IMR-90 (cell line): ENCODE measurements at regions not wholly inside any gene's neighbourhood (a gene's known extent, or its start where the extent isn't known, plus 50 kb on each side); places are given as distances from the start of the nearest gene placed in this dataset.
"Not testable (repeated sequence)": the region's sequence is repeated elsewhere in the genome, so short reads cannot be mapped to it uniquely, and the experiment has no call there.

Experiments used
- ATAC-seq: fragments of 200-7000 bp; cut with Tn5 transposase; 2 replicates; pipeline ENCODE4 v1.9.1; 2020; ENCODE audit warnings: low read depth, mild to moderate bottlenecking, moderate library complexity
- BruUV-seq: library from RNA; stranded (reverse); fragments of 400-500 nt; replicated peaks from 2 replicates; lab custom pipeline; 2021; lab: Mats Ljungman, UMichigan
- CTCF ChIA-PET: fragments of 300-600 bp; formaldehyde crosslinking; extraction: SDS; loops from one replicate; lab custom pipeline; 2021; ENCODE audit warnings: antibody characterized with exemption; lab: Yijun Ruan, JAX
- POLR2A ChIA-PET: fragments of 300-600 bp; sonication (Branson Sonifier 250); formaldehyde crosslinking; loops from one replicate; lab custom pipeline; 2022; ENCODE audit warnings: antibody characterized with exemption; ENCODE audit not compliant: unreplicated experiment; lab: Charles Lee
- DNase-seq: peaks from one replicate; pipeline ENCODE4 v3.0.0; 2013
- H2AFZ ChIP-seq: replicated peaks from 2 replicates; pipeline ENCODE3; 2013; ENCODE audit warnings: low read length, mild to moderate bottlenecking; ENCODE audit not compliant: poor library complexity
- H2AK5ac ChIP-seq: 2 replicates; pipeline ENCODE4 v1.6.1; 2013; ENCODE audit warnings: low read depth, low read length, inconsistent platforms
- H2AK9ac ChIP-seq: replicated peaks from 2 replicates; pipeline ENCODE3; 2013; ENCODE audit warnings: mild to moderate bottlenecking, low read depth, low read length, moderate library complexity; ENCODE audit not compliant: poor library complexity
- H2BK120ac ChIP-seq: 2 replicates; pipeline ENCODE4 v1.6.1; 2013; ENCODE audit warnings: low read depth, low read length, inconsistent platforms
- H2BK15ac ChIP-seq: 3 replicates; pipeline ENCODE4 v1.6.1; 2013; ENCODE audit warnings: low read depth, low read length, inconsistent platforms
- H2BK20ac ChIP-seq: 2 replicates; pipeline ENCODE4 v1.6.1; 2013; ENCODE audit warnings: low read depth, mild to moderate bottlenecking, inconsistent platforms, low read length, moderate library complexity
- H2BK5ac ChIP-seq: 2 replicates; pipeline ENCODE4 v1.6.1; 2013; ENCODE audit warnings: mild to moderate bottlenecking, low read depth, low read length, inconsistent platforms; ENCODE audit not compliant: poor library complexity, severe bottlenecking
- H3K14ac ChIP-seq: replicated peaks from 2 replicates; pipeline ENCODE4 v1.6.1; 2013; ENCODE audit warnings: low read depth, low read length, inconsistent platforms
- H3K18ac ChIP-seq: 2 replicates; pipeline ENCODE4 v1.6.1; 2013; ENCODE audit warnings: low read depth, low read length, control low read depth
- H3K23ac ChIP-seq: 2 replicates; pipeline ENCODE4 v1.6.1; 2013; ENCODE audit warnings: low read depth, low read length, inconsistent platforms
- H3K27ac ChIP-seq: 2 replicates; pipeline ENCODE4 v1.5.1; 2013; ENCODE audit warnings: mild to moderate bottlenecking, control low read depth, low read length; ENCODE audit not compliant: insufficient read depth
- H3K27me3 ChIP-seq: 2 replicates; pipeline ENCODE4 v1.6.1; 2013; ENCODE audit warnings: low read length; ENCODE audit not compliant: control insufficient read depth, insufficient read depth
- H3K36me3 ChIP-seq: 2 replicates; pipeline ENCODE4 v1.6.1; 2013; ENCODE audit warnings: low read length, mixed read lengths; ENCODE audit not compliant: control insufficient read depth, insufficient read depth
- H3K4ac ChIP-seq: 2 replicates; pipeline ENCODE4 v1.6.1; 2013; ENCODE audit warnings: low read depth, low read length, inconsistent platforms
- H3K4me1 ChIP-seq: 2 replicates; pipeline ENCODE4 v1.6.1; 2013; ENCODE audit warnings: low read length, mixed read lengths; ENCODE audit not compliant: control insufficient read depth, insufficient read depth
- H3K4me2 ChIP-seq: 2 replicates; pipeline ENCODE4 v1.6.1; 2013; ENCODE audit warnings: low read depth, mild to moderate bottlenecking, control low read depth, low read length, moderate library complexity
- H3K4me3 ChIP-seq: 2 replicates; pipeline ENCODE4 v1.5.1; 2013; ENCODE audit warnings: low read depth, mild to moderate bottlenecking, control low read depth, low read length, moderate library complexity; ENCODE audit not compliant: insufficient read depth
- H3K56ac ChIP-seq: 2 replicates; pipeline ENCODE4 v1.6.1; 2013; ENCODE audit warnings: low read length, inconsistent platforms; ENCODE audit not compliant: insufficient read depth; ENCODE audit errors: extremely low read depth
- H3K79me1 ChIP-seq, 2 experiments: 2 replicates each; pipeline ENCODE4 v1.6.1; 2013; ENCODE audit warnings: low read length in 2 of 2, inconsistent platforms in 1 of 2, low read depth in 1 of 2
- H3K9ac ChIP-seq: 2 replicates; pipeline ENCODE4 v1.6.1; 2013; ENCODE audit warnings: low read depth, low read length, control low read depth
- H3K9me1 ChIP-seq: 2 replicates; pipeline ENCODE4 v1.6.1; 2013; ENCODE audit warnings: low read length, inconsistent platforms; ENCODE audit not compliant: insufficient read depth
- H3K9me3 ChIP-seq: 2 replicates; pipeline ENCODE4 v1.6.1; 2013; ENCODE audit warnings: low read length; ENCODE audit not compliant: control insufficient read depth, insufficient read depth
- H4K20me1 ChIP-seq: 2 replicates; pipeline ENCODE4 v1.6.1; 2013; ENCODE audit warnings: low read length, inconsistent platforms; ENCODE audit not compliant: insufficient read depth
- H4K5ac ChIP-seq: 2 replicates; pipeline ENCODE4 v1.6.1; 2013; ENCODE audit warnings: mild to moderate bottlenecking, low read depth, low read length, control low read depth
- H4K8ac ChIP-seq, 2 experiments: 2 replicates each; pipeline ENCODE4 v1.6.1; 2013; ENCODE audit warnings: low read depth in 2 of 2, low read length in 2 of 2, control low read depth in 1 of 2, inconsistent platforms in 1 of 2
- H4K91ac ChIP-seq: 2 replicates; pipeline ENCODE4 v1.6.1; 2013; ENCODE audit warnings: low read depth, low read length, inconsistent platforms; ENCODE audit not compliant: insufficient read depth
- MAFK ChIP-seq: IDR thresholded peaks from 2 replicates; pipeline ENCODE4 v1.6.1; 2012; ENCODE audit warnings: low read depth, low read length, improper control_type of control experiment
- WGBS, 2 experiments: methylation state at CpG; one replicate each; pipeline versions ENCODE4 v1.1.5 to v1.1.7; 2013; ENCODE audit warnings: missing lambda C conversion rate in 2 of 2; ENCODE audit not compliant: insufficient read length in 1 of 2; ENCODE audit errors: extremely low coverage in 2 of 2; 5-methylcytosine and 5-hydroxymethylcytosine counted together
- dilution Hi-C: fragments of 300-500 bp; cut with HindIII; formaldehyde crosslinking; loops from one replicate; pipeline ENCODE4 v1.14.3; 2018; ENCODE audit warnings: low sequenced_read_pairs; ENCODE audit not compliant: unreplicated experiment
- in situ Hi-C: fragments of 300-500 bp; cut with MboI; formaldehyde crosslinking; loops from 3 replicates; pipeline ENCODE4 v1.14.3; 2019; ENCODE audit warnings: low sequenced_read_pairs, inconsistent platforms, mixed read lengths
- intact Hi-C: fragments of 100-400 bp; cut with micrococcal nuclease; formaldehyde crosslinking; loops from 2 replicates; pipeline ENCODE4 v1.10.0; 2022

GRCh38 chr3:6406923-6407322 lies 454.0 kb upstream of the GRM7 start:
- H4K91ac ChIP-seq, H2BK120ac ChIP-seq, H3K18ac ChIP-seq, DNase-seq, H3K9me1 ChIP-seq, H3K4me1 ChIP-seq, H3K4me2 ChIP-seq, H3K27me3 ChIP-seq, CTCF ChIA-PET, H3K56ac ChIP-seq, ATAC-seq, H3K4me3 ChIP-seq, BruUV-seq, H3K23ac ChIP-seq, POLR2A ChIA-PET, dilution Hi-C loops, H3K9ac ChIP-seq, in situ Hi-C loops, H3K14ac ChIP-seq, H3K36me3 ChIP-seq, H3K79me1 ChIP-seq, intact Hi-C loops, H2BK5ac ChIP-seq, H4K5ac ChIP-seq, H4K8ac ChIP-seq, H2BK20ac ChIP-seq, H2AFZ ChIP-seq, H3K4ac ChIP-seq, H3K27ac ChIP-seq, H2AK9ac ChIP-seq, H3K9me3 ChIP-seq, H4K20me1 ChIP-seq, H2AK5ac ChIP-seq, H2BK15ac ChIP-seq: not testable (repeated sequence)
- no CpG with 5 or more reads among the region's 4 CpGs for WGBS, 2 experiments
- peak; percentile 19; the same call in 1 of the 2 replicates for TF ChIP-seq MAFK
